Right renal pelvis (tissue), 4 donors: ENCODE measurements at regions not wholly inside any gene's neighbourhood (a gene's known extent, or its start where the extent isn't known, plus 50 kb on each side); places are given as distances from the start of the nearest gene placed in this dataset.
A peak's percentile ranks its signal among the peaks of the same experiment; 100 is the strongest.

Experiments used
- DNase-seq, 4 donors: peaks; one replicate each; pipeline ENCODE4 v3.0.0-alpha.2; 2013; ENCODE audit warnings: low read depth in 4 of 4, low spot score in 3 of 4, missing footprints in 1 of 4

GRCh38 chr11:39145346-39145745 lies 2314.1 kb downstream of the LRRC4C start:
- DNase-seq: no peak

GRCh38 chr11:39144351-39145130 lies 2314.9 kb downstream of the LRRC4C start:
- no peak for DNase-seq

DNA sequence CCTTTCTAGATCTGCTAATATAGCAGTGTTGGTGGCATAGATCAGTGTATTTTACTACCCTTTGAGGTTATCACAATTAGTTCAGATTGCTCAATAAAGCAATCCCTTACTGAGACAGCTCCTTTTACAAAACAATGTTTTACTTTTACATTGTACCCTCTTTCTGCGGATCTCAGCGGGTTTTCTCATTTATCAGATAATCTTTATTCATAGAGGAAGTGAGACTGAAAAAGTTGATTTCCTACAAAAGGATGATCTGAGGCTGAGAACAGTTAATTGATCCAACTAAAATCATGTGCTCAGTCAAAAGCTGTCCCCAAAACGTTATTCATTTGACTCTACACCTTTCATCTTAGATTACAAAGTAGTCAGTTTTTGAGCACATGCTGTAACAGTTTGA lies 2319.9 kb downstream of the LRRC4C start:
- DNase-seq: no peak

DNA sequence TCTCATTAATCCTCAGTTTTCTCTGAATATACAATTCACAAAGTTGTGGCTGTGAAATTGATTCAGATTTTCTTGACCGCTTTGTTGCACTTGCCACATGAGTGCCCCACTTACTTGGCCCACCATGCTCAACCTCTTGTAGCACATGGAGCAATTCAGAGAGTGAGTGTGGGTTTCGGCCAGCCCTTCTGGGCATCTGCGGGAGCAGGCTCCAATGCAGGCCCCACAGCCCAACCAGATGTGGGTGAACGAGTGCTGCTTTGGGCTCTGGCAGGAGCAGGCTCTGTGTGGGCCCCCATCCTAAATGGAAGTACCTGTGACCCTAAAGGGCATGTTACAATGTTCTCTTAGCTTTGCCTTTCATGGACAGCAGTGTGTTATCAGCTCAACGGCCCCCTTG lies 2338.6 kb downstream of the LRRC4C start:
- no peak for DNase-seq

- no peak for DNase-seq
These were observed 2345.8 kb downstream of the LRRC4C start for GRCh38 chr11:39113606-39114005.

DNA sequence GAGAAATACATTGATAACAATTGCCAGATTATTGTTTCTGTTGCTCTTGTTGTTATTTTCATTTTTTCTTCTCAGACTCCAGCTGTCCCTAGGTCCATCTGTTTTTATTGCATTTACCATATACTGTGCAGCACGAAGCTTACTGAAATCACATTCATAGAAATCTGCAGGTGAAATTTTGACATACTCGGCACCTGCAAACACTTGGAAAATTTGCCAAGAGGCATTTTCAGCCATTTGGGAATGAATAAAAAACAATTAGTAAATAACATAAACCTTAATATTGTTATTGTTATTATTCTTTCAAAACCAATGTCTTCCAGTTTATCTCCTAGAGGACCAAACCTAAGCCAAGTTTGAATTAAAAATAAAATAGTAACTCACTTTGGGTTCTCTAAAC lies 2357.2 kb downstream of the LRRC4C start:
- no peak for DNase-seq

GRCh38 chr11:39078465-39078864 lies 2381.0 kb downstream of the LRRC4C start:
- no peak for DNase-seq

- DNase-seq: no peak
These were observed 2421.8 kb downstream of the LRRC4C start for GRCh38 chr11:39037611-39038010.

- DNase-seq: no peak
These were observed 2423.4 kb downstream of the LRRC4C start for GRCh38 chr11:39036021-39036420.

DNA sequence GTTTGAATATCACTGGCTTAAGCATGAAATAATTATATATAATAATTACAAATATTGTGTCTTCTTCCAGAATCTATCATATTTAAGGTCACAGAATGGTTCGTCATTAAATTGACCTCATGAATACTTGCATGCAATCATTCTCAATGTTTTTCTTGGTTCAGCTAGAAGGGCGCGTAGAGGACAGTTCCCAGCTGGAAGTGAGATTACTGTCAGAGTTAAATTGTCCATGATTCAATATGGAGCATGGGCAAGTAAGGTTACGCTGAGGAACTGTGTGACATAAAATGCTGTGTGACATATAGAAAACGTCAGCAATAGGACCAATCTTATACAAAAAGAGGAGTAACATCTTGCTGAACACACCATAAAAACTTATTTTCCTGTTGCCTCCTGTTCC lies 2423.5 kb upstream of the RAG2 start:
- DNase-seq: no peak

GRCh38 chr11:39011797-39012196 lies 2413.8 kb upstream of the RAG2 start:
- no peak for DNase-seq

GRCh38 chr11:38990841-38991240 lies 2392.8 kb upstream of the RAG2 start:
- DNase-seq: no peak

GRCh38 chr11:38990139-38990538 lies 2392.1 kb upstream of the RAG2 start:
- DNase-seq: no peak

GRCh38 chr11:38988908-38989307 lies 2390.9 kb upstream of the RAG2 start:
- no peak for DNase-seq

GRCh38 chr11:38972220-38972619 lies 2374.2 kb upstream of the RAG2 start:
- DNase-seq: no peak

DNA sequence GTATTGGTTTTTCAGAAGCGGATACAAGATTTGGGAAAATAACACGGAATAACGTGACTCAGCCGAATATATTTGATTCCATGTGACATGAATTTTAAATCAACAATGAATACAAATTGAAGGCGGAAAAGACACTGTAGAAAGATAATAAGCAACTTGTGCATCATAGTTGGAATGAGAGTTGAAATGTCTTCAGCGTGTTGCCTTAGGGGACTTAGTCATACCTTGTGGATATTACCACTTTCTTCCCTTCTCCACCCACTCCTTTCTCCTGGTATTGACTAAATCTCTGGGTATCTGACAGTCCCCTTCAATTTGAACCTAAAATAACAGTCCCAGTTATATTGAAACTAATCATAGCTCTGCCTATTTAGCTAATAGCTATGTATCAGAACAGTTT lies 2373.1 kb upstream of the RAG2 start:
- no peak for DNase-seq

DNA sequence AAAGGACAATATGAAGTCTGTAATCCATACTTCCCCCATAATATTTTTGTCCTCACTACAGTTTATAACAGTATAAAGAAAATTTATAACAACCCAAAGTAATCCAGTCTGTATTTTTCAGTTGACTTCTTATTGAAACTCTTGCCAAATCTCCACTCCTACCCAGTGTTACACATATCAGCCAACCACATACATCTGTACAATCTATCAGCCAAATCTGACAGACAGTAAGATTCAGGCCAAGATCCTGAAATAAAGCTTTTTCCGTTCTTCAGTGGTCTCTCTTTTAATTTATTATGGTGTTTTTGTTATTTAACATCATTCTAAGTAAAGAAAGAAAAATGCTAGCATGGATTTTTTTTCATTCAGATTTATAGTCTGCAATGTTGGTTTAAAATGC lies 2370.9 kb upstream of the RAG2 start:
- DNase-seq: peak in 2 of 4 donors; percentile 0 to 5

DNA sequence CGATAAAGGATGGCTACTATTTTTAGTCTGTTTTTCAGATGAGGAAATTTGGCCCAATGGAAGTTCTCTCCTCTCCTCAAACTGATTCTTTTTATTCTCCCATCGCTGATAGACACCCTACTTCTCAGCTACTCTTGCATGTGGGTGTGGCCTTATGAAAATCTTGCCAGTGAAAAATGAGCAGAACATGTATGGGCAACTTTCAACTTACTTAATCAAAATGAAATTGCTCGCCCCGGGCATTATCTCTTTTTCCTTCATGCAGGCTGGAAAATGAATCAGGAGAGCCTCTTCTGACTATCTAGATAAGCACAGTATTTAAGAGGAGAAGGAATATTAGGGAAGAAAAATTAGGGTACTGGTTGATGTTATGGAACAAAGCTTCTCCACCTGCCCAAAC lies 2354.7 kb upstream of the RAG2 start:
- no peak for DNase-seq

DNA sequence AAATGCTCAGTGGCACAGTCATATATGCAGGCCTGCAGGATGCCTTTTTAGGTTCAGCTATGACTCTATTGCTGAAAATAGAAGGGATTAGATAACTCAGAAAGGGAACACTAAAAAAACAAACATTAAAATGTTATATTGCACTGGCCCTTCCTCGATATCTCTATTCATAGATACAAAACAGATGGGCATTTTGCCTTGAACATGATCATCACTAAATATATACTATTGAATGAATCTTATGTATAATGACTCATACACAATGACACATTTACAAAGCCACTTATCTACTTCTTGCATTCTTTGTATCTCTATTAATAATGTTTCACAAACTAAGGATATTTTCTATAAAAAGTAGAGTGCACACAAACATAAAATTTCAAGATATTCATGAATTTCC lies 2352.8 kb upstream of the RAG2 start:
- no peak for DNase-seq

DNA sequence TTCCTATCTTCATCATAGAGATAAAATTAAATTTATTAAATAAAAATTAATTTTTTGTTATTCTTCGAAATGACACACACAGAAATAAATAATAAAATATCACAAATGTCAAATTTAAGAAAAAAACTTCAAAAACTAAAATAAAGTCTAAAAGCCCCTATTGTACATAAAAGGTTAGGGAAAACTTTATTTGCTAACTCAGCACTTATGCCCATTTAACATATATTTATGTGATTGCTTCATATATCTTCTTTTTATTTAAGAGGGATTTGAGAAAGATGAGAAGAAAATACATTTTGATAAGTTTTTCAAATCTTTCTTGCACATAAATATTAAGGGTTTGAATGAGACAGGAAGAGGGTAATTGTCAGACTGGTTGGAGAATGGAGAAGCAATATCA lies 2350.4 kb upstream of the RAG2 start:
- no peak for DNase-seq

GRCh38 chr11:38937709-38938108 lies 2339.7 kb upstream of the RAG2 start:
- DNase-seq: no peak

DNA sequence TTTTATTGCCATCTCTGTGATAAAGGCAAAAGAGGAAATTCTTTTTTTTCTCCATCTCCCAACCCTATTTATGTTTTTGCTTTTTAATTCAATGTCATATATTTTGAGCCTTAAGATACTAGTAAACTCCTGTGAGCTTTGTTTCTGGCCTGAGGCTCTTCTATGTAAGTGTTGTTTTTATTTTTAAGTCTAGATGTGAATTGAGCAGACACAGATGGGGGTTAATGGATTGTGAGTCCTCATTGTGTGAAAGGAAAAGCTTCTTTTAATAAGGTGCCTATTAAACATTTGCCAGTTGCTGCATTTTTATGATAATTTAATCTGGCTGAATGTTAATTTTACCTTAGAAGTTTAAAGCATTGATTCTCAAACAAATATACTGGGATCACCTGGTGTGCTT lies 2337.9 kb upstream of the RAG2 start:
- no peak for DNase-seq

- no peak for DNase-seq
These were observed 2330.0 kb upstream of the RAG2 start for GRCh38 chr11:38927993-38928392.
